ENCODE measurements at regions not wholly inside any gene's neighbourhood (a gene's known extent, or its start where the extent isn't known, plus 50 kb on each side); places are given as distances from the start of the nearest gene placed in this dataset.

DNA sequence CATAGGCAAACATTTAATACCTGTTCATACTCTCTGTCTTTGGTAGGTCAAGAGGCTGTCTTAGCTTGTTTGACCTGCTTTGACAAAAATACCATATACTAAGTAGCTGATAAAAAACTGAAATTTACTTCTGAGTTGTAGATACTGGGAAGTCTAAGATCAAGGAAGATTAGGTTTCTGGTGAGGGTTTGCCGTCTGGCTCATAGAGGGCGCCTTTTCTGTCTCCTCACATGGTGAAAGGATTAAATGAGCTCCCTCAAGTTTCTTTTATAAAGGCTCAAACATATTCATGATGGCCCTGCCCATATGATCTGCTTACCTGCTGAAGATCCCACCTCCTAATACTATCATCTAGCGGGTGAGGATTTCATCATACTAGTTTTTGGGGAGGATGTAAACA lies 1076.1 kb upstream of the NCAM2 start:
- WGBS (ENCODE audit: insufficient coverage, low coverage, missing lambda C conversion rate) = 3% methylated on average over 3 of the region's 3 CpGs
- H3K36me3 ChIP-seq (ENCODE audit: control insufficient read depth, insufficient read depth, low read length) = no peaks in the 10 kb centered on the region
- ChIA-PET CTCF (ENCODE audit: low intra/inter-chr PET ratio) (no interaction called here), POLR2A (interaction anchor here (1.1 kb wide), 1 partner anchor 8 kb away, joined by 3 read pairs; no protein-coding TSS in a partner anchor)
- no peak overlapping the region for H3K27ac ChIP-seq (ENCODE audit: extremely low read depth, low read depth, low read length)
- TF ChIP-seq ZNF174 (CRISPR knock-in tag; IDR thresholded peaks at IDR 0.05) = no peak
- no peak for TF ChIP-seq FOXA1 (IDR thresholded peaks at IDR 0.05; ENCODE audit: borderline replicate concordance)
- TF ChIP-seq PPARD (CRISPR knock-in tag; IDR thresholded peaks at IDR 0.05) = no peak
- no peak for TF ChIP-seq KAT2B (IDR thresholded peaks at IDR 0.05; ENCODE audit: low read depth, low read length)
- TF ChIP-seq RBM15 (IDR thresholded peaks at IDR 0.05; ENCODE audit: insufficient read depth, low read length) = no peak
- no peak for TF ChIP-seq SMARCB1 (IDR thresholded peaks at IDR 0.05; ENCODE audit: insufficient read length, low read depth)
- TF ChIP-seq, protein P1, sequence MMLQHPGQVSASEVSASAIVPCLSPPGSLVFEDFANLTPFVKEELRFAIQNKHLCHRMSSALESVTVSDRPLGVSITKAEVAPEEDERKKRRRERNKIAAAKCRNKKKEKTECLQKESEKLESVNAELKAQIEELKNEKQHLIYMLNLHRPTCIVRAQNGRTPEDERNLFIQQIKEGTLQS (IDR thresholded peaks at IDR 0.05) = no peak
- TF ChIP-seq, protein P1 (CRISPR knock-in tag; conservative IDR thresholded peaks at IDR 0.05) = no peak
- TF ChIP-seq GATA2 (CRISPR knock-in tag; IDR thresholded peaks at IDR 0.05) = no peak
- no peak for TF ChIP-seq NRF1 (conservative IDR thresholded peaks at IDR 0.05 in 1 of 2, IDR thresholded peaks at IDR 0.05 in 1 of 2)
- TF ChIP-seq ZSCAN29 (IDR thresholded peaks at IDR 0.05) = no peak
- no peak for TF ChIP-seq ZC3H4 (CRISPR knock-in tag; IDR thresholded peaks at IDR 0.05; ENCODE audit: borderline replicate concordance)
- no peak for TF ChIP-seq ARID1B (IDR thresholded peaks at IDR 0.05)
- TF ChIP-seq KHSRP (IDR thresholded peaks at IDR 0.05) = no peak
- H3K9ac ChIP-seq (ENCODE audit: insufficient read depth in 1 of 2, low read depth in 2 of 2, low read length in 2 of 2) = no peak overlapping the region
- no peak for ATAC-seq
- BruUV-seq (replicated peaks) = no TSS peak
- H3K4me1 ChIP-seq (replicated peaks in 1 of 2; ENCODE audit: control insufficient read depth in 2 of 2, insufficient read depth in 2 of 2, low read length in 2 of 2) = no peaks in the 10 kb centered on the region
- DNase-seq (ENCODE audit: extremely low read depth in 1 of 4, low spot score in 3 of 4) = no peak
- no peak overlapping the region for H3K4me3 ChIP-seq
- no peaks in the 10 kb centered on the region for H3K27me3 ChIP-seq (ENCODE audit: control insufficient read depth in 2 of 2, insufficient read depth in 2 of 2, low read length in 2 of 2)
- 0 out of 2 replicates have a peak overlapping the region, but pooled peaks have one; percentile 23 for H2AFZ ChIP-seq (ENCODE audit: low read depth, low read length)
- H3K79me2 ChIP-seq (ENCODE audit: control insufficient read depth, insufficient read depth, low read length) = no peaks in the 10 kb centered on the region
- FAIRE-seq = no peak
- H3K9me1 ChIP-seq (ENCODE audit: control insufficient read depth, insufficient read depth, low read length) = no peaks in the 10 kb centered on the region
- no peaks in the 10 kb centered on the region for H4K20me1 ChIP-seq (replicated peaks; ENCODE audit: control insufficient read depth, insufficient read depth, low read length)
- in situ Hi-C loops (cut with MboI) = no loop called here
- no peak overlapping the region for H3K4me2 ChIP-seq (ENCODE audit: insufficient read depth, low read length)
- H3K9me3 ChIP-seq (replicated peaks; ENCODE audit: control insufficient read depth, insufficient read depth, low read depth, low read length) = no peaks in the 10 kb centered on the region
- intact Hi-C loops (cut with micrococcal nuclease) = no loop called here

All from K562 (cell line).